Breast epithelium (tissue), 3 donors: ENCODE measurements at regions not wholly inside any gene's neighbourhood (a gene's known extent, or its start where the extent isn't known, plus 50 kb on each side); places are given as distances from the start of the nearest gene placed in this dataset.

Source experiments
- CTCF ChIP-seq, 3 donors: fragments of 450-650 bp; IDR thresholded peaks; one replicate each; pipeline ENCODE4 v1.5.1; 2016 to 2017; ENCODE audit warnings: antibody characterized with exemption in 3 of 3, mild to moderate bottlenecking in 3 of 3, moderate library complexity in 3 of 3
- POLR2A ChIP-seq: fragments of 450-650 bp; IDR thresholded peaks from one replicate; pipeline ENCODE4 v1.6.1; 2016; ENCODE audit warnings: antibody characterized with exemption, mild to moderate bottlenecking, moderate library complexity
- POLR2AphosphoS5 ChIP-seq, 3 donors: sonication (generic); formaldehyde crosslinking; IDR thresholded peaks; one replicate each; pipeline ENCODE4 v1.6.1; 2017; ENCODE audit warnings: antibody characterized with exemption in 3 of 3

GRCh38 chr15:36186376-36186775 is 393.1 kb upstream of the CDIN1 start:
- TF ChIP-seq CTCF (IDR thresholded peaks at IDR 0.05), result no peak
- TF ChIP-seq POLR2AphosphoS5 (IDR thresholded peaks at IDR 0.05), result no peak
- TF ChIP-seq POLR2A, result no peak
